MV-4-11 (cell line): ENCODE measurements at regions not wholly inside any gene's neighbourhood (a gene's known extent, or its start where the extent isn't known, plus 50 kb on each side); places are given as distances from the start of the nearest gene placed in this dataset.
"Not testable (repeated sequence)": the region's sequence is repeated elsewhere in the genome, so short reads cannot be mapped to it uniquely, and the experiment has no call there.

Source experiments
- DNase-seq: peaks from one replicate; lab custom pipeline; 2025; lab: John Stamatoyannopoulos, UW

- DNase-seq, result no peak
These were observed 80.0 kb downstream of the SHOX2 start for GRCh38 chr3:158026236-158026635.

GRCh38 chr3:158019897-158020296 lies 86.3 kb downstream of the SHOX2 start:
- not testable (repeated sequence) for DNase-seq

- DNase-seq, result no peak
These were observed 87.8 kb downstream of the SHOX2 start for GRCh38 chr3:158018462-158018861.

- DNase-seq, result no peak
These were observed 93.3 kb downstream of the SHOX2 start for GRCh38 chr3:158012901-158013300.

DNA sequence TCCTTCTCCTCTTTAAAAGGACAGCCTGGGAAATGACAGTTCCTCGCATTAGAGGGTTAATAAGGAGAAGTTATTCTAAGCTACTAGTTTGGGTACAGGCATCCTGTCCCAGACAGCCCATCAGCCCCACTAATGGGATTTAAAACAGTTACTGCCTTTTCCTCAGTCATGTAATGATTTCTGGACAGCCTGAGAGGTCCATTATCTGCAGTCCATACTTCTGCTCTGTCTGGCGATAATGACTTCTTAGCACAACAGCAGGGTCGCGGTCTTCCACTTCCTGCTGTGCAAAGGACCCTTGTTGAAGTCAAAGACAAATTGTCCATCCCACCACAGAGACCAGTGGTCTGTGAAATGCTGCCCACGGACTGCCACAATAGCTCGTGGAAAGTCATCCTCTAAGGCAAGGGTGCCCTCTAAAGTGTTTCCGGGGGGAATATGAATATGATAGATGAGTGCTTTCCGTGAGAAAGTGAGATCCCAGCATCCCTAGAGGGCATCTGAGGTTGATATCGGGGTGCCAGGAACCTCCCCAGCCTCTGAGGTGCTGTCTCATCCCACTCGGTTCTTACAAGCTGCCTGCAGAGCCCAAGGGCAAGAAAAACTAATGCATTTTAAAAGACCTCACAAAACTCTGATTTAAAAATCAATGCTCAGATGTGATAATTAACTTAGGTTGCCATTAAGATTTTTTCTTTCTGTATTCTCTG lies 100.7 kb downstream of the SHOX2 start:
- DNase-seq, result no peak

- no peak for DNase-seq
These were observed 107.0 kb downstream of the SHOX2 start for GRCh38 chr3:157999246-157999645.

- no peak for DNase-seq
These were observed 123.9 kb downstream of the SHOX2 start for GRCh38 chr3:157982359-157982758.

DNA sequence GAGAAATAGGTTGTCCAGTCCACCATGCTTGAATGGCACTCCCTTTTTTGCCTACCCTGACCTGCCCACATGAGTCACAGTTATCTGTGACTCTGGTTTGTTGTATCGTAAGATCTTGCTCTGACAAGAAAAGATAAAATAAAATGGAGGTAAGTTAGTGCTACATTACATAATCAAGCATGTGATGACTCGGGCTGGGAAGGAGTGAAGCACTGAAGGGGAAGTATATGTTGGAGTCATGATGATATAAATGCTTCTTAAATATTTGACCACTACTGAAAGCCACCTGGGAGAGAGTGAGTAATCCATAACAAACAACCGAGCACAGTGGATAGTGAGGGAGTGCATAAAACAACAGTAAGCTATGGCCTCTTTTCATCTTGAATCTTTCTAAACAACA lies 124.4 kb downstream of the SHOX2 start:
- DNase-seq, result no peak

DNA sequence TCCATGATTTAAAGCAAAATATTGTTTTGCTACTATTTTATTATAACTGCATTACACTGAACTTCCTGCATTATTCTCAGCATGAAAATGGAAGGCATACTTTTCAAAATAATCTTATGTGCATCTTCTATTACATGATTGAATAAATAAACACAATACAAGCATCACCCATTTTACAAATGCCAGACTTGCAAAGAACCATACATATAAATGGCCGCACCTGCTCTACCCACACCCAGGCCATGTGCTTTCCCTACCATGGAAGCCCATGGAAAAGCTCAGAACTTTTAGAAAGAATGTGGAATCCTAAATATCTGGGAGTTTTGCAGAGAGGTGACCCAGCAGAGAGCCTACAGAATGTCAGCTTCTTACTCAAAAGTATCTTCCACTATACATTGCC lies 127.2 kb downstream of the SHOX2 start:
- DNase-seq, result no peak

- DNase-seq, result no peak
These were observed 144.6 kb downstream of the SHOX2 start for GRCh38 chr3:157961665-157962064.

GRCh38 chr3:157958457-157958856 lies 147.8 kb downstream of the SHOX2 start:
- DNase-seq, result no peak

GRCh38 chr3:157956850-157957249 lies 149.4 kb downstream of the SHOX2 start:
- no peak for DNase-seq

GRCh38 chr3:157956176-157956575 lies 150.0 kb downstream of the SHOX2 start:
- DNase-seq, result no peak

DNA sequence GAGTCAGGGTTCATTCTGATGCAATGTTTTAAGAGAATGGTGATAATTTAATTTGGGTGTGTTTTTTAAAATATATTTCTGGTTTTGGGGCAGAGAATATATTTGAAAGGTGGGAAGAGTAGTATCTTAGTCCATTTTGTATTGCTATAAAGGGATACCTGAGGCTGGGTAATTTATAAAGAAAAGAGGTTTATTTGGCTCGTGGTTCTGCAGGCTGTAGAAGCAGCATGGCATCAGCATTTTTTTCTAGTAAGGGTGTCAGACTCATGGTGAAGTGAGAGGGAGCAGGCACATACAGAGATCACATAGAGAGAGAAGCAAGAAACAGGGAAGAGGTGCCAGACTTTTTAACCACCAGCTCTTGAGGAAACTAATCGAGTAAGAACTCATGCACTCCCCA lies 152.7 kb downstream of the SHOX2 start:
- DNase-seq, result no peak

- no peak for DNase-seq
These were observed 157.4 kb downstream of the SHOX2 start for GRCh38 chr3:157948605-157949383.

DNA sequence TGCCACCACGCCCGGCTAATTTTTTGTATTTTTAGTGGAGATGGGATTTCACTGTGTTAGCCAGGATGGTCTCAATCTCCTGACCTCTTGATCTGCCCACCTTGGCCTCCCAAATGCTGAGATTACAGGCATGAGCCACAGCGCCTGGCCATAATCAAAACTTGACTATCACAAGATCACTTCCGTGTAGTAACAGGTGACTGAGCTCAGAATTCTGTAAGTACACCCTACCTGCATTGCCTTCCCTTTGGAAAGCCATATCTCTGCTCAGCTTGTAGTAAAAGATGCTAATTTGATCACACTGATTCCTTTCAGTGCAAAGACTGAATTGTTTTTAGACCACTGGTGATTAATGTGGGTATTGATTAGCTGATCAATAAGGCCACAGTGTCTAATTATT lies 167.1 kb downstream of the SHOX2 start:
- DNase-seq, result no peak

DNA sequence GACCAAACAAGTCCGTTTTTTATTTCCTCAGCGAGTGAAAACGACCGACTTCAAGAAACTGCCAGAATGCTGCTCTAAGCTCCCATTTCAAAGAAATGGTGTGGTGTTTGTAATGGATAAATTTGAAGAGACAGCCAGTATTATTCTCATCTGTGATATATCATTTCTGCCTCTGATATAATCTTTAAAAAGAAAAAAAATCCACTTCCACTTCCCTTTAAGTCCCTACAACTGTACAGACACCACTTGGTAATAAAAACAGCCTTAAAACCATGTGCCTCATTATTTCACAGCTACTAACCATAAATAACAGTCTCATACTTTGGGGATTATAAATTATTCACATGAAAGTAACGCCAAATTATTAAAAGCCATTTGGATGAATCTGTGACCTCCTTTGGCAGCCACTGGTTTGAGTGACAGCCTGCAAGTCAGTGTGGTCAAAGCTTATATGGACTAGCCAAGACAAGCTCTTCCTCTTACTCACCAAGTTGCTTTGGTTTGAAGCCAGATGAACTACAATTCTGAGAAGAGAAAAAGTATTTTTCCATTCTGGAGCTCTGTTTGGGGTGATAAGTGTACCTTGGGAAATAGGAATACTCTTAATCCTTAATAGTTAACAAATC lies 168.0 kb downstream of the SHOX2 start:
- peak; percentile 84 for DNase-seq

DNA sequence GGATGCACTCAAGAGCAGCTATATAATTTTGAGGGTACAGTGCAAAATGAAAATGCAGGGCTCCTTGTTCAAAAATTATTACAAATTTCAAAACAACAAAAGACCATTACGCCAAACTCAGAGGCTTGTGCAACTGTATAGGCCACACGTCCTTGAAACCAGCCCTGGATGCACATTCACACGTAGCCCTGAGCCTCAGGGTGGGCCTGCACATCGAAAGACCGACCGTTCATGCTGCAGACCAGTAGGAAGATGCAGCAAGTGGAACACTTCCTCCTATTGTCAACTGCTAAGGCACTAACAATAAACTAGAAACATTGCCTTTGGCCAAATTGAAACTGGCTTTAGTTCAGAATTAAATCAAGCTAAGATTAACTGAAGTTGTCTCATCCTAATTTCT lies 174.7 kb downstream of the SHOX2 start:
- peak; percentile 67 for DNase-seq

DNA sequence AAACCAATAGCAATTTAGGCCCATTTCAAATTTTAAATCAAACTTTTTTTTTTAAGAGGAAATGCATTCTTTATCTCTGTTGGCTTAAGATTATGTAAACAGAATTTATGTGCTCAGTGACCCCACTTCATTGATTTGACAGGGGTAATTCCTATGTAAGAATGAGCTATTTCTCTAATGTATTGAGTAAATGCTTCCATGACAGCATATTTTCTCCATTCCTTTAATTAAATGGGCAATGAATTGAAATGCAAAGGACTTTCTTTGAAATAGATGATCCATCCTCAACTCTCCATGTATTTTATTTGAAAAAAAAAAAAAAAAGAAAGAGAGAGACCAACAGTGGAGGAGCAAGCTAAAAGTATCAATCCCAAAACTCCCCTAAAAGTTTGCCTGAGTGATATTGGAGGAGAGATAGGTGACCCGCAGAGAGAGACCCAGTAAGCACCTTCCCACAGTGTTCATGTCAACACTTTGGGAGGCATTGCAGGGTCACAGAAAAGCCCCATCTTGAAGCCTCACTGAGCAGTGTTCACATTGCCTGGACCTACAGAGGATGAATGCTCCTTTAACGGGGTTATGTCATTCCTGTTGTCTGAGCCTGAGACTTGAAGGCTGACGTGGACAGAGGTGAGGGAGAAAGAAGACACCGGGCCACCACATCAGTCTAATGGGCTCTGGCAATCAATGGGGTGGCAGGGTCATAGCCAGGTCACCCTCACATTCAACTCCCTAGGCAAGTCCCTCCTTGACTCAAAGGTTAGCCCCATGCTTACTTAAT lies 176.0 kb downstream of the SHOX2 start:
- DNase-seq, result no peak

GRCh38 chr3:157926822-157927221 lies 179.4 kb downstream of the SHOX2 start:
- no peak for DNase-seq

DNA sequence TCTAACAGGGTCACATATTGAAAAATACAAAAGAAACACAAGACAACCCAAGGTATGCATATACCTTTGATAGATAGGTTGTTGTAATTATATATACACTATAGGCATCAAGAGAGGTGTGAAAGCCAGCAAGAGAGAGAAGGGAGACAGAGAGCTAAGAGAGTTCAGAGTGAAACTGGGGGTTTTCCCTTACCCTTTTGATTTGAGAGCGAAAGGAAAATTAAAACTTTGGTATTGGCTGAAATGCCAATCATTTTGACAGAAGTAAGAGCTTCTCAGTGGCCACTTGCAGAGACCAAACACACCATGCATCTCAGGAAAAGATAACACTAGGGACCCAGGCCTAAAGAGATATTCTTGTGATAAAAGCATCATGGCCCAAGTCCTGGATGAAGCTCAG lies 183.6 kb downstream of the SHOX2 start:
- no peak for DNase-seq

DNA sequence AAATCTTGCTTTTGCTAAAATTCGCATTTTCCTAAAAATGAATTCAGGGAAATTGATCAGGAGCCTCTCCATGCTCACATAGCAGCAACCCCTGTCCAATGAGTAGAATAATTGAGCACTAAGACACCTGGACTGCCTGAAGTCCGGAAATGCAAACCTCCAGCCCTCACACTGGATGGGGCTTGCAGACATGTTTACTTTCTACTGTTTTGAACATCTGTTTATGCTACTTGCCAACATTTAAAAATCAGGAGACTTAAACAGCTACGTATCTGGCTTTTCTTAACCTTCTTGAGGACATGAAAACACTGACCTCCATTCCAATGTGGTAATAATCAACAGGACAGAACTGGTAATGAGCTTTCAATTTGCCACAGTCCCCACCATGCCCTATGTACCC lies 184.4 kb downstream of the SHOX2 start:
- no peak for DNase-seq
